ENCODE measurements at regions not wholly inside any gene's neighbourhood (a gene's known extent, or its start where the extent isn't known, plus 50 kb on each side); places are given as distances from the start of the nearest gene placed in this dataset.

DNA sequence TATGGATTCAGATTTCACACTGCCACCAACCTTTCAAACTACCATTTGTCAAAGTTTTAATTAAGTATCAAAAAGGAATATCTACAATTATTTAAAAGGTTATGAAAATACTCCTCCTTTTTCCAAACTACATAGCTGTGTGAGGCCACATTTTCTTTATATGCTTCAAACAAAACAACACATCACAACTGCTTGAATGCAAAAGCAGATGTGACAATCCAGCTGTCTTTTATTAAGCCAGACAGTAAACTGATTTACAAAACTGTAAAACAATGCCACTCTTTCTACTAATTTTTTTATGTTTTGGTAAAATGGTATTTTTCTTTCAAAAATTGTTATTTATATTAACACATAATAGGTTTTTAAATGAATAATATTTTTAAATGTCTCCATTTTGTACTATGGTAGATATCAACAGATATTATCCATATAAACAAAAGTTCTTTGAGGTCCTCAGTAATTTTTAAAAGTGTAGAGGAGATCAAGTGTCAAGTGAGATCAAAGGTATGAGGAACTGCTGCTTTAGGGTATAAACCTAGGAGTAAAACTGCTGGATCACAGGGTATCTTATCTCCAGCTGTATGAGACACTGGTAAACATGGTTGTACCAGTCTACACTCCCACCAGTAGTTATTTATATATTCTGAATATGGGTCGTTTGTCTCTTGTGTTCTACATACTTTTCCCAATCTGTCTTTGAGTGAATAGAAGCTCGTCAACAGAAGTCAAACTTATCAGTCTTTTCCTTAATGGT lies 68.8 kb upstream of the SERTAD2 start:
- Histone ChIP-seq H3K36me3 (ENCODE audit: control insufficient read depth, insufficient read depth, low read length) (no peaks in the 10 kb centered on the region), H3K9me3 (ENCODE audit: control insufficient read depth, low read depth, low read length) (no peaks in the 10 kb centered on the region), H3K4me1 (ENCODE audit: control insufficient read depth, insufficient read depth, low read length) (peaks cover 4% of the 10 kb centered on the region), H3K27ac (ENCODE audit: low read length) (no peak overlapping the region), H3K27me3 (ENCODE audit: control insufficient read depth, insufficient read depth, low read length) (no peaks in the 10 kb centered on the region), H3K4me3 (ENCODE audit: low read length) (no peak overlapping the region)
- DNase-seq: no peak
- WGBS (ENCODE audit: insufficient coverage, low lambda C conversion rate): 44% methylated on average over 2 of the region's 2 CpGs

DNA sequence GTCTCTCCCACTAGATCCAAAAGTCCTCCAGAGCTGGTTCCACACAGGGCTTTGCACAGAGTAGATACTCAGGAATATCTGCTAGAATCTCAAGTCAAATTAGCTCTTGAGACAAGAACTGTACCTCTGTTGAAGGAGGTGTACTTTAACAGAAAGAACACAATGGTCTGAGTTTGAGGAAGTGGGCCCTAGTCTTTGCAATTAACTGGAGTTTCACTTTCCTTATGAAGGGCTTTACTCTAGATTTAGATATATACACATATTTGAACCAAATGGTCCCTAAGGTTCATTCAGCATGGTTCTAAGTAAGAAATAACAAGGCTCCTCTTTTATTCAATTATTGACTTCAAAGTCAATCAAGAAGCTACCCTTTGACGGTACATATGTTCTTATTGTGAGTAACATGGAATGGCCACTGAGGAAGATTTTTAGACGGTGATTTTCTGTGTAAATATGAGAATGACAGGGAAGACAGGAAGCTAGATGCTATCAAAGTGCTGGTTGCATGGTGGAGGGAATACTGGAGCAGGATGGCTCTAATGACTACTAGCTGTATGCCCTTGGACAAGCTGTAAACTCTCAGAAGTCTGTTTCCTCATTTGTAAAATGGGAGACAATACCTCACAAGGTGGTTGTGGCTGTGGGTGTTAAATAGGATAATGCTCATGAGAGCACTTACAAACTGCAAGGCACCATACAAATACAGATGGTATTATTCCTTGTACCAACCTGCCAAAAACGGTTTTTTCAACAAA lies 73.5 kb upstream of the SERTAD2 start:
- Histone ChIP-seq H3K4me1 (ENCODE audit: control insufficient read depth, insufficient read depth, low read length) (peaks cover 19% of the 10 kb centered on the region), H3K9me3 (ENCODE audit: control insufficient read depth, low read depth, low read length) (no peaks in the 10 kb centered on the region), H3K27ac (ENCODE audit: low read length) (no peak overlapping the region), H3K36me3 (ENCODE audit: control insufficient read depth, insufficient read depth, low read length) (no peaks in the 10 kb centered on the region), H3K27me3 (ENCODE audit: control insufficient read depth, insufficient read depth, low read length) (no peaks in the 10 kb centered on the region), H3K4me3 (ENCODE audit: low read length) (no peak overlapping the region)
- peak in 1 of 2 donors; percentile 47 for DNase-seq
- no CpG with 5 or more reads among the region's 3 CpGs for WGBS (ENCODE audit: insufficient coverage, low lambda C conversion rate)

DNA sequence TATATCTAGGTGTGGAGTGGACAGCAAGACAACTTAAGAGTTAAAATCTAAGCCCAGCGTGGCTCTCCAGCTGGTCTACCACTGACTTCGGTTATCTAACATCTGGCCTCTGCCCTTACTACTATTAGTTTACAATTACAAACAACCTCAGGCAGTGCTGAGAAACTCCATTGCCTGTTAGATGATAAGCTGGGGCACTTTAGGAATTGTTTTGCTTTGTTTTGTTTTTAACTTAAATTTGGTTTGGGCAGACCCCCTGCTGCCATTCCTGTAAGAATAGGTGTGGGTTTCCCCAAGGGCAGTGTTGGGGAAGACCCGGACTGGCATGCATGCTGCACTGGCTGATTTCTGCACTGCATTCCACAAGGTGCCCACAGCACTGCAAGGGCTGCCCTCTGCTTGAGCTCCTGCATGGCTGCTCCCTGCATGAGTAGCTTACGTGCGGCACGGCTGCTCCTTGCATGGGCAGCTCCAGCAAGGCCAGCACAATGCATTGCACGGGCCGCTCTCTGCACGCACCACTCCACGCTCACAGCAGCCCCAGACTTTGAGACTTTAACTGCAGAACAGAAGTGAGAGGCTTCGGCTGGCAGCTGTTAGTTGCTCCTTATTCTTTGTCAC lies 74.2 kb upstream of the SERTAD2 start:
- H3K27ac ChIP-seq (ENCODE audit: low read length): no peak overlapping the region

DNA sequence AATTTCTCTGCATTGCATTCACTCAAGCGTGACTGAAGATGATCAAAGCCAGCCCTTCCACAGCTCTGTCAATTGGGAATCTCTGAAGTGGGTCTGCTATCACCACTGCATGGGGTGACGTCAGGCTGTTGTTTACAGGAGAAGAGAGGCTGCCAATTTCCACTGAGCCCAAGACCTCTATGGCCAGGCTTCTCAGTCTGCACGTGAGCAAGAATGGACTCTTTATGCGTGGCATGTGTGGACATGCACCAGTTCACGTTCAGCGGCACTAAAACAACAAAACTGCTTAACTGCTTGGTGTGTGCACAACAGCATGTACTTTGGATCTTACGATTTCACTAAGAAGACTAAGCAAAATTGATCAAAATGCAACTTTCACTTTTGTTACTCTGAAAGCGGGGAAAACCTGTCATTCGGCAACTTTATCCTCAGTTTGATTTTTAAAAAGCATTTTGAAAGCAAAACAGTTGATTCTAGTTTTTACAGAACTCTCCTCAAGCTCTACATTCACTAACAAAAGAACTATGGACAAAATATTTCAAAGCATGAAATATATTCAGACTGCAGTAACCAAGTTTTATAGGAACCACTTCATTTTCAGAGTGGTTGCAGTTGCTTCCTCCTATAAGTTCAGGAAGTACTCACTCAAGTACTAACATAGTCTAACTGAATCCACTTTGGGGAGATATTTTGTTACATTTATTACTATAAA lies 77.0 kb upstream of the SERTAD2 start:
- no peaks in the 10 kb centered on the region for H3K36me3 ChIP-seq (ENCODE audit: control insufficient read depth, insufficient read depth, low read length)
- H3K4me3 ChIP-seq (ENCODE audit: low read length): peak overlapping the region; percentile 25
- no peaks in the 10 kb centered on the region for H3K9me3 ChIP-seq (ENCODE audit: control insufficient read depth, low read depth, low read length)
- H3K4me1 ChIP-seq (ENCODE audit: control insufficient read depth, insufficient read depth, low read length): peaks cover 22% of the 10 kb centered on the region
- DNase-seq: peak; percentile 58 to 76
- WGBS (ENCODE audit: insufficient coverage, low lambda C conversion rate): 14% methylated on average over 2 of the region's 9 CpGs
- H3K27ac ChIP-seq (ENCODE audit: low read length): peak overlapping the region; percentile 30
- H3K27me3 ChIP-seq (ENCODE audit: control insufficient read depth, insufficient read depth, low read length): no peaks in the 10 kb centered on the region

More for the DNA sequence above, 74.2 kb upstream of the SERTAD2 start:
- WGBS (ENCODE audit: insufficient coverage, low lambda C conversion rate): 40% methylated on average over 1 of the region's 11 CpGs
- Histone ChIP-seq H3K4me3 (ENCODE audit: low read length) (no peak overlapping the region), H3K27me3 (ENCODE audit: control insufficient read depth, insufficient read depth, low read length) (no peaks in the 10 kb centered on the region), H3K9me3 (ENCODE audit: control insufficient read depth, low read depth, low read length) (no peaks in the 10 kb centered on the region), H3K4me1 (ENCODE audit: control insufficient read depth, insufficient read depth, low read length) (peaks cover 22% of the 10 kb centered on the region), H3K36me3 (ENCODE audit: control insufficient read depth, insufficient read depth, low read length) (no peaks in the 10 kb centered on the region)
- peak in 1 of 2 donors; percentile 15 for DNase-seq

DNA sequence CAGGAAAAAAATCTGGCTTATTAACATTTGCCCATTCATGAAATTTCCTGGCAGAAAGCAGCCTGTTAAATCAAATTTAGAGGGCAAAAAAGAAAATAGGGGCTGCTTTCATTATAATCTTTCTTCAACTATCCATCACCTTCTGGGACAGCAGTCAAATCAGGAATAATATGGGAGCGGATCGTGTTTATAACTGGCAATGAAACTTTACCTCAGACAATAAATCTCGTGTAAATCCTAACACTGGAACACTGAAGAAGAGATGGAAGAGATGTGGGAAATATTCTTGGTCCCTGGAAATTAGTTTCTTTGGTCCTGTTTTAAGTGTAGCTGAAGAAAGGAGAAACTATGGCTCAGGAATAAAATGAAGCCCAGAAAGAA lies 77.5 kb upstream of the SERTAD2 start:
- peaks cover 22% of the 10 kb centered on the region for H3K4me1 ChIP-seq (ENCODE audit: control insufficient read depth, insufficient read depth, low read length)
- no peaks in the 10 kb centered on the region for H3K27me3 ChIP-seq (ENCODE audit: control insufficient read depth, insufficient read depth, low read length)
- no peaks in the 10 kb centered on the region for H3K9me3 ChIP-seq (ENCODE audit: control insufficient read depth, low read depth, low read length)
- no peaks in the 10 kb centered on the region for H3K36me3 ChIP-seq (ENCODE audit: control insufficient read depth, insufficient read depth, low read length)
- H3K4me3 ChIP-seq (ENCODE audit: low read length): no peak overlapping the region
- DNase-seq: no peak
- H3K27ac ChIP-seq (ENCODE audit: low read length): peak overlapping the region; percentile 30
- 100% methylated on average over 1 of the region's 3 CpGs for WGBS (ENCODE audit: insufficient coverage, low lambda C conversion rate)

DNA sequence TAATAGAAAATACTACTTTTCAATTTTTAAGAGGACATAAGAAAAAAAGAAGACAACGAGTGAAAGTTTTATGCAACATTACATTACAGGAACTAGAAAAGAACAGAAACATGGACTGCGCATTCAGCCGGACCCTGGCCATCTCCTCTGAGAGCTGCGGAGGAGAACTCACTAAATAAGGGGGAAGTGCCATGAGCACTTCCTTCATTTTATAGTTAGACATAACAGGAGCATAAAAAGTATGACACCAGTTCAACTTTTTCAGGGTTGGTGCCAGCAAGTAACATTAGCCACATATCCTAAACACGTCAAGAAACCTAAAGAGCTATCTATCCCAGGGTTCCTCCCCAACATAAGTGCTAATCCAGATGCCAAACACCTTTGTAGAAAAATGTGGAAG lies 78.0 kb upstream of the SERTAD2 start:
- peaks cover 22% of the 10 kb centered on the region for H3K4me1 ChIP-seq (ENCODE audit: control insufficient read depth, insufficient read depth, low read length)
- H3K27ac ChIP-seq (ENCODE audit: low read length): peak overlapping the region; percentile 40
- H3K4me3 ChIP-seq (ENCODE audit: low read length): no peak overlapping the region
- H3K36me3 ChIP-seq (ENCODE audit: control insufficient read depth, insufficient read depth, low read length): no peaks in the 10 kb centered on the region
- WGBS (ENCODE audit: insufficient coverage, low lambda C conversion rate): 100% methylated on average over 1 of the region's 5 CpGs
- H3K9me3 ChIP-seq (ENCODE audit: control insufficient read depth, low read depth, low read length): no peaks in the 10 kb centered on the region
- H3K27me3 ChIP-seq (ENCODE audit: control insufficient read depth, insufficient read depth, low read length): no peaks in the 10 kb centered on the region
- DNase-seq: no peak

DNA sequence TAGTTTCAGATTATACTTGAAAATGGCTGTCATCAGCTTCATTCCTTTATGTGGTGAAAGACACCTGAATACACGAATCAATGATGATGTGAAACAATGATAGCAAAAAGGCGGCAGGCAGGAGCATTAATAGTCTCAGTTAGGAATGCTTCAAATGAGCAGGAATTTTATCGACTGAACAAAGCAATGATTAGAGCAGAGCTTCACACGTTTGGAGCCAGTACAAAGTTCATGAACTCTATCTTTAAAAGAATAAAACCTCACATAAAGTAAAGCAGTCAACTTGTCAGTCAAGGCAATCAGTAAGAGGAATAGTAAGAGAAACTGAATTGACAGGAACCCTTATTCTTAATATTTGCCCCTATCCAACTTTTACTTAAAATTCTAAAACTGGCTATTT lies 78.4 kb upstream of the SERTAD2 start:
- peak; percentile 38 to 72 for DNase-seq
- peak overlapping the region; percentile 40 for H3K27ac ChIP-seq (ENCODE audit: low read length)
- H3K4me3 ChIP-seq (ENCODE audit: low read length): no peak overlapping the region

DNA sequence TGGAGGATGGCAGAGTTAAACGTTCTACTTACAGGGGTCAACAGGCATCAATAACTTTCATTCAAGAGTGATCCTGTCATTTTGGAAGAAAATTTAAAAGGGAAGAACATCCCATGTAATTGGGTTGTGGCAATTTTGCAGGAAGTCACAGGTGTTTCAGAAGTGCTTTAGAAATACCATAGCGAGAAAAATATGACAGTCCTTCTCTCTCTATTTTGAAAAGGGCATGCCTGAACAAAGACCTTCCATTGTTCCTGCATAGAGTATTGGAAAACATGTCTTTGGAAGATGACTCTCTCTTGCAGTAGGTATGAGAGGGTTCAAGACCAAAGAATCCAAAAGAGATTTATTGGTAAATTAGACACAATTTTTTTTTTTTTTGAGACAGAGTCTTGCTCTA lies 81.8 kb upstream of the SERTAD2 start:
- no peak overlapping the region for H3K27ac ChIP-seq (ENCODE audit: low read length)
- H3K27me3 ChIP-seq (ENCODE audit: control insufficient read depth, insufficient read depth, low read length): no peaks in the 10 kb centered on the region
- H3K4me1 ChIP-seq (ENCODE audit: control insufficient read depth, insufficient read depth, low read length): peaks cover 13% of the 10 kb centered on the region
- 100% methylated on average over 1 of the region's 2 CpGs for WGBS (ENCODE audit: insufficient coverage, low lambda C conversion rate)
- DNase-seq: no peak
- H3K36me3 ChIP-seq (ENCODE audit: control insufficient read depth, insufficient read depth, low read length): no peaks in the 10 kb centered on the region
- H3K9me3 ChIP-seq (ENCODE audit: control insufficient read depth, low read depth, low read length): no peaks in the 10 kb centered on the region
- no peak overlapping the region for H3K4me3 ChIP-seq (ENCODE audit: low read length)

More for the DNA sequence above, 78.4 kb upstream of the SERTAD2 start:
- no peaks in the 10 kb centered on the region for H3K27me3 ChIP-seq (ENCODE audit: control insufficient read depth, insufficient read depth, low read length)
- H3K4me1 ChIP-seq (ENCODE audit: control insufficient read depth, insufficient read depth, low read length): peaks cover 22% of the 10 kb centered on the region
- H3K9me3 ChIP-seq (ENCODE audit: control insufficient read depth, low read depth, low read length): no peaks in the 10 kb centered on the region
- no CpG with 5 or more reads among the region's 4 CpGs for WGBS (ENCODE audit: insufficient coverage, low lambda C conversion rate)
- no peaks in the 10 kb centered on the region for H3K36me3 ChIP-seq (ENCODE audit: control insufficient read depth, insufficient read depth, low read length)

DNA sequence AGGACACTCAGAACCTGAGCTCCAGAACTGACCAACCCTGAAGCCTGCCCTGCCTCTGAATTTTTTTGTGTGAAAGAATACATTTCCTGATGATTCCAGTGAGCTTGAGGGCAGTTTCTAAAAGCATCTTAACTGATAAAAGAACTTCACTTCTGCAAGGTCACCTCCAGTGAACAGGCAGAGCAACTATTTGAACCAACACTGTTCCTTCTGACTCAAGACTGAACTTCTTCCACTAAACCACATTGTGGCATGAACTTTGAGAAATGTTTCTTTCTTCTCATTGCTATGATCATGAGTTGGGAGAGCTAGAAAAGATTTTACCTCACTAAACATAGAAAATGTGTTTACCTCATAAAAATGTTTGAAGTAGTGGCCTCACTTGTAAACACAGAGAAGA lies 83.8 kb upstream of the SERTAD2 start:
- Histone ChIP-seq H3K4me1 (ENCODE audit: control insufficient read depth, insufficient read depth, low read length) (peaks cover 2% of the 10 kb centered on the region), H3K27me3 (ENCODE audit: control insufficient read depth, insufficient read depth, low read length) (no peaks in the 10 kb centered on the region), H3K27ac (ENCODE audit: low read length) (no peak overlapping the region), H3K9me3 (ENCODE audit: control insufficient read depth, low read depth, low read length) (no peaks in the 10 kb centered on the region), H3K36me3 (ENCODE audit: control insufficient read depth, insufficient read depth, low read length) (no peaks in the 10 kb centered on the region), H3K4me3 (ENCODE audit: low read length) (no peak overlapping the region)
- no peak for DNase-seq

DNA sequence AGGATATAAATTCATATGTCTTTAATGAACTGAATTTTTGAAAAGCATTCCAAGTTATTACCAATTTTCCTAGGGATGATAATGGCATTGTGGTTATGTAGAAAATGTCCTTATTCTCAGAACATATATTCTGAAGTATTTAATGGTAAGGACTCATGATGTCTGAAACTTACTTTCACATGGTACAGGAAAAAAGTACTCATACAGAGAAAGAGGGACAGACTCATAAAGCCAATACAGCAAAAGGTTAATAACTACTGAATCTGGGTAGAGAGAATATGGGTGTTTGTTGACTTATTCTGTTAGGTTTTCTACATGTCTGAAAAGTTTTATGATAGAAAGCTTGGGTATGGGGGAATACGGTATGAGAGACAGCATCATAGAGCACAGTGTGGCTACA lies 84.3 kb upstream of the SERTAD2 start:
- Histone ChIP-seq H3K27me3 (ENCODE audit: control insufficient read depth, insufficient read depth, low read length) (no peaks in the 10 kb centered on the region), H3K4me1 (ENCODE audit: control insufficient read depth, insufficient read depth, low read length) (no peaks in the 10 kb centered on the region), H3K4me3 (ENCODE audit: low read length) (no peak overlapping the region), H3K36me3 (ENCODE audit: control insufficient read depth, insufficient read depth, low read length) (no peaks in the 10 kb centered on the region), H3K9me3 (ENCODE audit: control insufficient read depth, low read depth, low read length) (no peaks in the 10 kb centered on the region), H3K27ac (ENCODE audit: low read length) (no peak overlapping the region)
- no CpG with 5 or more reads among the region's 1 CpG for WGBS (ENCODE audit: insufficient coverage, low lambda C conversion rate)
- no peak for DNase-seq
